ENCODE measurements at regions not wholly inside any gene's neighbourhood (a gene's known extent, or its start where the extent isn't known, plus 50 kb on each side); places are given as distances from the start of the nearest gene placed in this dataset.

- no peak for TF ChIP-seq CTCF (IDR thresholded peaks at IDR 0.05)
- TF ChIP-seq POLR2A (IDR thresholded peaks at IDR 0.05), result no peak
Measured at GRCh38 chr5:27818888-27819287, 780.5 kb upstream of the CDH9 start.

Measured in Peyer's patch (tissue), 4 donors.